Naive B cell (primary cell): ENCODE measurements at regions not wholly inside any gene's neighbourhood (a gene's known extent, or its start where the extent isn't known, plus 50 kb on each side); places are given as distances from the start of the nearest gene placed in this dataset.

Experiments used
- ATAC-seq, 2 donors: fragments of 150-1000 bp; cut with Tn5 transposase; 2 replicates each; pipeline ENCODE4 v1.10.0; 2021; ENCODE audit warnings: low read depth in 2 of 2, mild to moderate bottlenecking in 2 of 2, moderate library complexity in 2 of 2
- DNase-seq: peaks from one replicate; pipeline ENCODE4 v3.0.0; 2022
- H3K27ac Mint-ChIP-seq, 6 donors: one replicate each; pipeline ENCODE4 v1.8.0; 2020 to 2022; ENCODE audit warnings: mild to moderate bottlenecking in 6 of 6, mixed read lengths in 6 of 6, moderate library complexity in 5 of 6, inconsistent platforms in 2 of 6
- H3K27me3 Mint-ChIP-seq, 3 donors: one replicate each; pipeline ENCODE4 v1.8.0; 2021 to 2022; ENCODE audit warnings: mixed read lengths in 3 of 3, mild to moderate bottlenecking in 1 of 3
- H3K36me3 Mint-ChIP-seq, 2 donors: one replicate each; pipeline ENCODE4 v1.8.0; 2020 to 2022; ENCODE audit warnings: mixed read lengths in 2 of 2, inconsistent platforms in 1 of 2, mild to moderate bottlenecking in 1 of 2
- H3K4me1 Mint-ChIP-seq, 3 donors: one replicate each; pipeline ENCODE4 v1.8.0; 2020 to 2022; ENCODE audit warnings: mixed read lengths in 3 of 3, inconsistent platforms in 1 of 3, mild to moderate bottlenecking in 1 of 3, moderate library complexity in 1 of 3
- H3K4me3 Mint-ChIP-seq, 8 donors: one replicate each; pipeline ENCODE4 v1.8.0; 2020 to 2022; ENCODE audit warnings: mild to moderate bottlenecking in 8 of 8, mixed read lengths in 8 of 8, moderate library complexity in 8 of 8, inconsistent platforms in 2 of 8
- H3K9me3 Mint-ChIP-seq, 7 donors: one replicate each; pipeline ENCODE4 v1.8.0; 2020 to 2022; ENCODE audit warnings: mixed read lengths in 7 of 7, mild to moderate bottlenecking in 5 of 7, inconsistent platforms in 2 of 7, moderate library complexity in 1 of 7

- Mint-ChIP-seq H3K4me3 (no peak overlapping the region), H3K27me3 (no peaks in the 10 kb centered on the region), H3K36me3 (peaks cover 0 to 17% of the 10 kb centered on the region in 2 donors), H3K9me3 (peaks cover 6 to 32% (median 13%) of the 10 kb centered on the region in 7 donors), H3K27ac (no peak overlapping the region), H3K4me1 (no peaks in the 10 kb centered on the region)
- no peak for ATAC-seq
- DNase-seq, result no peak
Measured at GRCh38 chr4:31341601-31342359, 621.6 kb downstream of the PCDH7 start.

- no peak overlapping the region for H3K4me3 Mint-ChIP-seq
- peaks cover 0 to 17% of the 10 kb centered on the region in 2 donors for H3K36me3 Mint-ChIP-seq
- H3K27me3 Mint-ChIP-seq, result no peaks in the 10 kb centered on the region
- no peak for ATAC-seq
- H3K9me3 Mint-ChIP-seq, result peaks cover 6 to 32% (median 13%) of the 10 kb centered on the region in 7 donors
- H3K4me1 Mint-ChIP-seq, result no peaks in the 10 kb centered on the region
- no peak overlapping the region for H3K27ac Mint-ChIP-seq
- no peak for DNase-seq
Measured at GRCh38 chr4:31343061-31343460, 622.9 kb downstream of the PCDH7 start.

- Mint-ChIP-seq H3K36me3 (no peaks in the 10 kb centered on the region), H3K4me1 (no peaks in the 10 kb centered on the region), H3K9me3 (peaks cover 0 to 3% (median 0%) of the 10 kb centered on the region in 7 donors), H3K4me3 (no peak overlapping the region), H3K27me3 (no peaks in the 10 kb centered on the region), H3K27ac (peak overlapping the region in 1 of 6 donors; percentile 7)
- DNase-seq (no peak), ATAC-seq (no peak)
Measured at GRCh38 chr4:31349907-31350306, 629.7 kb downstream of the PCDH7 start.

- no peak for DNase-seq
- no peak for ATAC-seq
- Mint-ChIP-seq H3K27me3 (no peaks in the 10 kb centered on the region), H3K36me3 (no peaks in the 10 kb centered on the region), H3K27ac (no peak overlapping the region), H3K9me3 (peaks cover 0 to 3% (median 0%) of the 10 kb centered on the region in 7 donors), H3K4me3 (no peak overlapping the region), H3K4me1 (no peaks in the 10 kb centered on the region)
Measured at GRCh38 chr4:31351695-31352094, 631.5 kb downstream of the PCDH7 start.

GRCh38 chr4:31356839-31357238, 636.7 kb downstream of the PCDH7 start:
- no peak overlapping the region for H3K4me3 Mint-ChIP-seq
- no peaks in the 10 kb centered on the region for H3K27me3 Mint-ChIP-seq
- H3K9me3 Mint-ChIP-seq, result peaks cover 0 to 4% (median 0%) of the 10 kb centered on the region in 7 donors
- no peaks in the 10 kb centered on the region for H3K36me3 Mint-ChIP-seq
- H3K4me1 Mint-ChIP-seq, result no peaks in the 10 kb centered on the region
- H3K27ac Mint-ChIP-seq, result no peak overlapping the region
- ATAC-seq (no peak), DNase-seq (no peak)

GRCh38 chr4:31360786-31361185, 640.6 kb downstream of the PCDH7 start:
- DNase-seq (no peak), ATAC-seq (no peak)
- H3K36me3 Mint-ChIP-seq, result no peaks in the 10 kb centered on the region
- no peak overlapping the region for H3K27ac Mint-ChIP-seq
- no peak overlapping the region for H3K4me3 Mint-ChIP-seq
- H3K27me3 Mint-ChIP-seq, result no peaks in the 10 kb centered on the region
- H3K4me1 Mint-ChIP-seq, result no peaks in the 10 kb centered on the region
- peaks cover 0 to 9% (median 1%) of the 10 kb centered on the region in 7 donors for H3K9me3 Mint-ChIP-seq

GRCh38 chr4:31362756-31363155, 642.6 kb downstream of the PCDH7 start:
- H3K27ac Mint-ChIP-seq, result no peak overlapping the region
- no peaks in the 10 kb centered on the region for H3K36me3 Mint-ChIP-seq
- H3K27me3 Mint-ChIP-seq, result no peaks in the 10 kb centered on the region
- no peaks in the 10 kb centered on the region for H3K4me1 Mint-ChIP-seq
- DNase-seq, result no peak
- no peak overlapping the region for H3K4me3 Mint-ChIP-seq
- H3K9me3 Mint-ChIP-seq, result peaks cover 0 to 11% (median 2%) of the 10 kb centered on the region in 7 donors
- no peak for ATAC-seq

GRCh38 chr4:31365006-31365690, 645.0 kb downstream of the PCDH7 start:
- H3K4me1 Mint-ChIP-seq, result no peaks in the 10 kb centered on the region
- H3K27me3 Mint-ChIP-seq, result no peaks in the 10 kb centered on the region
- peaks cover 0 to 8% (median 2%) of the 10 kb centered on the region in 7 donors for H3K9me3 Mint-ChIP-seq
- no peak for DNase-seq
- H3K4me3 Mint-ChIP-seq, result no peak overlapping the region
- no peak for ATAC-seq
- H3K27ac Mint-ChIP-seq, result no peak overlapping the region
- H3K36me3 Mint-ChIP-seq, result no peaks in the 10 kb centered on the region

- H3K9me3 Mint-ChIP-seq, result peaks cover 0 to 8% (median 2%) of the 10 kb centered on the region in 7 donors
- H3K4me1 Mint-ChIP-seq, result no peaks in the 10 kb centered on the region
- ATAC-seq (no peak), DNase-seq (no peak)
- no peaks in the 10 kb centered on the region for H3K27me3 Mint-ChIP-seq
- H3K36me3 Mint-ChIP-seq, result no peaks in the 10 kb centered on the region
- H3K4me3 Mint-ChIP-seq, result no peak overlapping the region
- no peak overlapping the region for H3K27ac Mint-ChIP-seq
Measured at GRCh38 chr4:31366041-31366440, 645.9 kb downstream of the PCDH7 start.

GRCh38 chr4:31370866-31371465, 650.8 kb downstream of the PCDH7 start:
- peaks cover 0 to 8% (median 0%) of the 10 kb centered on the region in 7 donors for H3K9me3 Mint-ChIP-seq
- no peaks in the 10 kb centered on the region for H3K27me3 Mint-ChIP-seq
- peak; percentile 0 for DNase-seq
- no peak overlapping the region for H3K4me3 Mint-ChIP-seq
- H3K4me1 Mint-ChIP-seq, result no peaks in the 10 kb centered on the region
- H3K36me3 Mint-ChIP-seq, result no peaks in the 10 kb centered on the region
- H3K27ac Mint-ChIP-seq, result no peak overlapping the region
- ATAC-seq, result peak in 1 of 2 donors; percentile 41

GRCh38 chr4:31374256-31374960, 654.2 kb downstream of the PCDH7 start:
- Mint-ChIP-seq H3K27ac (no peak overlapping the region), H3K36me3 (no peaks in the 10 kb centered on the region), H3K4me1 (no peaks in the 10 kb centered on the region), H3K27me3 (no peaks in the 10 kb centered on the region), H3K4me3 (no peak overlapping the region), H3K9me3 (peaks cover 0 to 4% (median 0%) of the 10 kb centered on the region in 7 donors)
- ATAC-seq (no peak), DNase-seq (no peak)

GRCh38 chr4:31375936-31376335, 655.8 kb downstream of the PCDH7 start:
- no peak overlapping the region for H3K27ac Mint-ChIP-seq
- no peaks in the 10 kb centered on the region for H3K27me3 Mint-ChIP-seq

GRCh38 chr4:31379364-31379763, 659.2 kb downstream of the PCDH7 start:
- Mint-ChIP-seq H3K4me1 (no peaks in the 10 kb centered on the region), H3K9me3 (no peaks in the 10 kb centered on the region), H3K27ac (peak overlapping the region in 1 of 6 donors; percentile 49), H3K27me3 (no peaks in the 10 kb centered on the region), H3K4me3 (no peak overlapping the region), H3K36me3 (no peaks in the 10 kb centered on the region)
- no peak for ATAC-seq
- DNase-seq, result no peak

More at GRCh38 chr4:31375936-31376335, 655.8 kb downstream of the PCDH7 start:
- Mint-ChIP-seq H3K4me1 (no peaks in the 10 kb centered on the region), H3K36me3 (no peaks in the 10 kb centered on the region), H3K9me3 (peaks cover 0 to 4% (median 0%) of the 10 kb centered on the region in 7 donors), H3K4me3 (no peak overlapping the region)
- DNase-seq (no peak), ATAC-seq (no peak)
